GM12878 (cell line): ENCODE measurements at regions not wholly inside any gene's neighbourhood (a gene's known extent, or its start where the extent isn't known, plus 50 kb on each side); places are given as distances from the start of the nearest gene placed in this dataset.
"Not testable (repeated sequence)": the region's sequence is repeated elsewhere in the genome, so short reads cannot be mapped to it uniquely, and the experiment has no call there.

Source experiments
- ATAC-seq: fragments of 200-7000 bp; cut with Tn5 transposase; 3 replicates; pipeline ENCODE4 v1.9.1; 2020; ENCODE audit warnings: mild to moderate bottlenecking, moderate library complexity
- BruUV-seq: library from RNA; stranded (reverse); fragments of 400-500 nt; replicated peaks from 2 replicates; lab custom pipeline; 2021; lab: Mats Ljungman, UMichigan
- CTCF ChIA-PET: fragments of 300-600 bp; sonication (Branson Sonifier 250); formaldehyde crosslinking; extraction: SDS; loops from one replicate; lab custom pipeline; 2021; ENCODE audit warnings: inconsistent platforms; lab: Yijun Ruan, JAX
- POLR2A ChIA-PET: fragments of 350-600 bp; formaldehyde crosslinking; extraction: SDS; loops from one replicate; lab custom pipeline; 2021; ENCODE audit warnings: inconsistent platforms; lab: Charles Lee
- RAD21 ChIA-PET: fragments of 300-600 bp; sonication (Branson Sonifier 250); formaldehyde crosslinking; loops from one replicate; lab custom pipeline; 2023; ENCODE audit warnings: antibody characterized with exemption; ENCODE audit not compliant: unreplicated experiment; lab: Charles Lee
- SMC1A ChIA-PET: fragments of 300-600 bp; sonication (Branson Sonifier 250); formaldehyde crosslinking; loops from one replicate; lab custom pipeline; 2023; ENCODE audit not compliant: unreplicated experiment, uncharacterized antibody; lab: Charles Lee
- DNase-seq: peaks from one replicate; pipeline ENCODE4 v3.0.0-alpha.2; 2011; ENCODE audit warnings: low read depth, low spot score
- FAIRE-seq: peaks from 3 replicates; lab custom pipeline; 2011; peaks lifted over from hg19 to GRCh38; lab: Jason Lieb, UNC
- H2AFZ ChIP-seq: 2 replicates; pipeline ENCODE4 v1.6.0; 2011; ENCODE audit warnings: low read depth, low read length, control low read depth; ENCODE audit not compliant: control insufficient read depth
- H3K27ac ChIP-seq: 2 replicates; pipeline ENCODE4 v1.5.1; 2011; ENCODE audit warnings: control low read depth; ENCODE audit not compliant: control insufficient read depth, insufficient read depth
- H3K27me3 ChIP-seq, 2 experiments: replicated peaks in 1 of 2; 2 replicates each; pipeline versions ENCODE4 v1.6.0 to v1.6.1; 2011; ENCODE audit warnings: low read length in 1 of 2; ENCODE audit not compliant: control insufficient read depth in 2 of 2, insufficient read depth in 2 of 2
- H3K36me3 ChIP-seq, 2 experiments: 2 replicates each; pipeline ENCODE4 v1.5.1; 2011; ENCODE audit warnings: low read length in 1 of 2; ENCODE audit not compliant: control insufficient read depth in 2 of 2, insufficient read depth in 2 of 2
- H3K4me1 ChIP-seq: 2 replicates; pipeline ENCODE4 v1.6.1; 2011; ENCODE audit warnings: mild to moderate bottlenecking, low read length, moderate library complexity, mixed read lengths; ENCODE audit not compliant: control insufficient read depth, insufficient read depth
- H3K4me2 ChIP-seq: 2 replicates; pipeline ENCODE4 v1.6.0; 2011; ENCODE audit warnings: control low read depth; ENCODE audit not compliant: control insufficient read depth, insufficient read depth
- H3K4me3 ChIP-seq: fragments of 200-600 bp; sonication (generic); 2 replicates; pipeline ENCODE4 v1.5.1; 2016
- H3K79me2 ChIP-seq: 2 replicates; pipeline ENCODE4 v1.6.0; 2011; ENCODE audit warnings: low read length; ENCODE audit not compliant: control insufficient read depth, insufficient read depth
- H3K9ac ChIP-seq: 2 replicates; pipeline ENCODE4 v1.8.0; 2011; ENCODE audit warnings: low read length, control low read depth, mixed read lengths; ENCODE audit not compliant: control insufficient read depth, insufficient read depth
- H3K9me3 ChIP-seq: replicated peaks from 3 replicates; pipeline ENCODE4 v1.5.1; 2011; ENCODE audit warnings: mild to moderate bottlenecking, low read length; ENCODE audit not compliant: control insufficient read depth, insufficient read depth
- H4K20me1 ChIP-seq: 2 replicates; pipeline ENCODE4 v1.6.0; 2011; ENCODE audit not compliant: control insufficient read depth, insufficient read depth
- WGBS: methylation state at CpG from one replicate; pipeline ENCODE4 v1.1.6; 2016; ENCODE audit warnings: low lambda C conversion rate; ENCODE audit not compliant: insufficient replicate concordance, insufficient coverage; ENCODE audit errors: missing lambda C conversion rate; 5-methylcytosine and 5-hydroxymethylcytosine counted together
- in situ Hi-C: fragments of 300-500 bp; cut with MboI; formaldehyde crosslinking; loops from 9 replicates; pipeline ENCODE4 v1.14.3; 2018; ENCODE audit warnings: mixed read lengths
- intact Hi-C: fragments of 100-400 bp; cut with micrococcal nuclease; formaldehyde crosslinking; loops from one replicate; pipeline ENCODE4 v1.14.2; 2022; ENCODE audit not compliant: unreplicated experiment

- H3K4me2 ChIP-seq, H3K27ac ChIP-seq, SMC1A ChIA-PET, H3K79me2 ChIP-seq, intact Hi-C loops, BruUV-seq, DNase-seq, H3K4me1 ChIP-seq, H3K9me3 ChIP-seq, H3K36me3 ChIP-seq, H4K20me1 ChIP-seq, POLR2A ChIA-PET, in situ Hi-C loops, FAIRE-seq, H2AFZ ChIP-seq, CTCF ChIA-PET, ATAC-seq, RAD21 ChIA-PET, H3K9ac ChIP-seq, H3K27me3 ChIP-seq, H3K4me3 ChIP-seq: not testable (repeated sequence)
- no CpG with 5 or more reads among the region's 3 CpGs for WGBS
Measured at GRCh38 chr7:75243638-75244037, 151.2 kb downstream of the GTF2IRD2B start.

- H3K36me3 ChIP-seq, CTCF ChIA-PET, H3K79me2 ChIP-seq, H3K9me3 ChIP-seq, ATAC-seq, in situ Hi-C loops, H3K4me3 ChIP-seq, H3K9ac ChIP-seq, intact Hi-C loops, FAIRE-seq, DNase-seq, POLR2A ChIA-PET, H3K4me1 ChIP-seq, SMC1A ChIA-PET, H2AFZ ChIP-seq, RAD21 ChIA-PET, H3K27me3 ChIP-seq, H3K4me2 ChIP-seq, BruUV-seq, H3K27ac ChIP-seq, H4K20me1 ChIP-seq: not testable (repeated sequence)
- no CpG with 5 or more reads among the region's 8 CpGs for WGBS
Measured at GRCh38 chr7:75248216-75248615, 147.2 kb upstream of the TRIM73 start.

GRCh38 chr7:75254238-75254637 is 141.2 kb upstream of the TRIM73 start:
- H3K4me3 ChIP-seq, RAD21 ChIA-PET, intact Hi-C loops, H3K4me2 ChIP-seq, CTCF ChIA-PET, ATAC-seq, in situ Hi-C loops, DNase-seq, H3K9ac ChIP-seq, POLR2A ChIA-PET, H3K4me1 ChIP-seq, SMC1A ChIA-PET, H3K79me2 ChIP-seq, H4K20me1 ChIP-seq, H3K9me3 ChIP-seq, H3K36me3 ChIP-seq, BruUV-seq, H2AFZ ChIP-seq, H3K27me3 ChIP-seq, H3K27ac ChIP-seq, FAIRE-seq: not testable (repeated sequence)
- no CpG with 5 or more reads among the region's 3 CpGs for WGBS

- RAD21 ChIA-PET, BruUV-seq, H3K9ac ChIP-seq, H3K9me3 ChIP-seq, SMC1A ChIA-PET, H3K4me3 ChIP-seq, intact Hi-C loops, POLR2A ChIA-PET, H3K4me1 ChIP-seq, H3K27me3 ChIP-seq, in situ Hi-C loops, H2AFZ ChIP-seq, CTCF ChIA-PET, ATAC-seq, FAIRE-seq, H4K20me1 ChIP-seq, H3K4me2 ChIP-seq, H3K27ac ChIP-seq, DNase-seq, H3K79me2 ChIP-seq, H3K36me3 ChIP-seq: not testable (repeated sequence)
- WGBS, result no CpG with 5 or more reads among the region's 2 CpGs
Measured at GRCh38 chr7:75257442-75257841, 138.0 kb upstream of the TRIM73 start.
